Kidney (tissue), 13 donors: ENCODE measurements at regions not wholly inside any gene's neighbourhood (a gene's known extent, or its start where the extent isn't known, plus 50 kb on each side); places are given as distances from the start of the nearest gene placed in this dataset.

Source experiments
- DNase-seq, 5 donors: peaks; one replicate each; pipeline ENCODE4 v3.0.0-alpha.2; 2013 to 2020
- FAIRE-seq: peaks from 2 replicates; lab custom pipeline; 2012; peaks lifted over from hg19 to GRCh38; lab: Jason Lieb, UNC
- H3K27ac ChIP-seq, 2 donors: one replicate each; pipeline ENCODE4 v1.7.0; 2013; ENCODE audit warnings: low read depth in 2 of 2, low read length in 2 of 2, inconsistent platforms in 1 of 2
- H3K27me3 ChIP-seq: one replicate; pipeline ENCODE4 v1.7.1; 2013; ENCODE audit warnings: low read length, inconsistent platforms; ENCODE audit not compliant: control insufficient read depth, insufficient read depth
- H3K36me3 ChIP-seq, 3 donors: one replicate each; pipeline versions ENCODE4 v1.7.0 to v1.7.1; 2013; ENCODE audit warnings: low read length in 3 of 3, control low read depth in 1 of 3, inconsistent platforms in 1 of 3; ENCODE audit not compliant: insufficient read depth in 3 of 3, control insufficient read depth in 2 of 3
- H3K4me1 ChIP-seq, 3 donors: one replicate each; pipeline versions ENCODE4 v1.7.0 to v1.7.1; 2013; ENCODE audit warnings: low read length in 3 of 3, inconsistent platforms in 1 of 3, low read depth in 1 of 3; ENCODE audit not compliant: control insufficient read depth in 2 of 3, insufficient read depth in 2 of 3
- H3K4me3 ChIP-seq, 3 donors: one replicate each; pipeline versions ENCODE4 v1.7.0 to v1.8.1; 2013; ENCODE audit warnings: low read length in 3 of 3, control low read depth in 1 of 3, inconsistent platforms in 1 of 3
- H3K9ac ChIP-seq, 3 donors: one replicate each; pipeline versions ENCODE4 v1.7.0 to v1.7.1; 2013; ENCODE audit warnings: low read length in 3 of 3, control low read depth in 1 of 3, inconsistent platforms in 1 of 3
- H3K9me3 ChIP-seq, 3 donors: one replicate each; pipeline versions ENCODE4 v1.7.0 to v1.7.1; 2013; ENCODE audit warnings: low read length in 3 of 3, control low read depth in 1 of 3, inconsistent platforms in 1 of 3; ENCODE audit not compliant: control insufficient read depth in 2 of 3, insufficient read depth in 1 of 3
- CTCF ChIP-seq: IDR thresholded peaks from 3 replicates; pipeline ENCODE4 v1.5.1; 2012; ENCODE audit warnings: mild to moderate bottlenecking, moderate library complexity, borderline replicate concordance; ENCODE audit not compliant: insufficient read depth; ENCODE audit errors: extremely low read depth
- intact Hi-C: fragments of 100-400 bp; cut with DNase I; formaldehyde crosslinking; loops from one replicate; pipeline ENCODE4 v1.11.1; 2022
- donor health status: control.
- donor health status: control.
- donor health status: control.
- donor health status: control.
- donor health status: control.
- donor health status: DM: yes; HTN: yes; CAD: no.
- donor health status: Normal renal cell carcinoma (clear cell type).

DNA sequence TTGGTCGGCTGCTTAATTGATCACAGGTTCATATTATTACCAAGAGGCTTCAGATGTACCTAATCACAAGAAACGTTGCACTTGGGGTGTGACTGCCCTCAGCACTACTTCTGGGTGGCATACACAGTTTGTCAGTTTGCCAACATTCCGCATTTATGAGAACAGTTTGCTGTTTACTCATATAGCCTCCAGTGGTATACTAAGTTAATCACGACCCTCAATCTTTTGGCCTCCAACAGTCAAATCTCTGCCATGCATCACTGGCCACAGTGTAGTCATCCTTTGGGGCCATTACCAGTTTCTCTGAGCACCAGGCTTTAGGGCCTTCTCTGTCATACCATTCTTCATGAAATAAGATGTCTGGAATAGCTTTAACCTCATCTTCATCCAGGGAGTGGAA is 62.8 kb upstream of the BCL9 start:
- no peak for TF ChIP-seq CTCF
- FAIRE-seq (no peak), DNase-seq (no peak)
- Histone ChIP-seq H3K27ac (no peak overlapping the region), H3K4me3 (no peak overlapping the region), H3K9ac (no peak overlapping the region), H3K36me3 (no peaks in the 10 kb centered on the region), H3K4me1 (no peaks in the 10 kb centered on the region), H3K27me3 (no peaks in the 10 kb centered on the region), H3K9me3 (no peaks in the 10 kb centered on the region)
- intact Hi-C loops = no loop called here

GRCh38 chr1:147479864-147480564 is 61.3 kb upstream of the BCL9 start:
- DNase-seq = no peak
- FAIRE-seq = peak; percentile 6
- intact Hi-C loops = no loop called here
- H3K4me3 ChIP-seq = peak overlapping the region in 1 of 3 donors; percentile 15
- no peaks in the 10 kb centered on the region for H3K27me3 ChIP-seq
- peak overlapping the region; percentile 11 to 46 for H3K27ac ChIP-seq
- H3K4me1 ChIP-seq = no peaks in the 10 kb centered on the region
- H3K9me3 ChIP-seq = no peaks in the 10 kb centered on the region
- H3K36me3 ChIP-seq = no peaks in the 10 kb centered on the region
- H3K9ac ChIP-seq = no peak overlapping the region
- TF ChIP-seq CTCF = no peak

GRCh38 chr1:147480565-147480935 is 60.8 kb upstream of the BCL9 start:
- Histone ChIP-seq H3K9me3 (no peaks in the 10 kb centered on the region), H3K4me3 (peak overlapping the region in 1 of 3 donors; percentile 15), H3K9ac (no peak overlapping the region), H3K27me3 (no peaks in the 10 kb centered on the region), H3K36me3 (no peaks in the 10 kb centered on the region), H3K4me1 (no peaks in the 10 kb centered on the region), H3K27ac (peak overlapping the region; percentile 11 to 46)
- no peak for TF ChIP-seq CTCF
- intact Hi-C loops = no loop called here
- FAIRE-seq (no peak), DNase-seq (no peak)
